ENCODE measurements at regions not wholly inside any gene's neighbourhood (a gene's known extent, or its start where the extent isn't known, plus 50 kb on each side); places are given as distances from the start of the nearest gene placed in this dataset.

- no peak for TF ChIP-seq EZH2 (IDR thresholded peaks at IDR 0.05; ENCODE audit: borderline replicate concordance, low read depth, low read length, poor library complexity, severe bottlenecking)
- TF ChIP-seq, protein P1, sequence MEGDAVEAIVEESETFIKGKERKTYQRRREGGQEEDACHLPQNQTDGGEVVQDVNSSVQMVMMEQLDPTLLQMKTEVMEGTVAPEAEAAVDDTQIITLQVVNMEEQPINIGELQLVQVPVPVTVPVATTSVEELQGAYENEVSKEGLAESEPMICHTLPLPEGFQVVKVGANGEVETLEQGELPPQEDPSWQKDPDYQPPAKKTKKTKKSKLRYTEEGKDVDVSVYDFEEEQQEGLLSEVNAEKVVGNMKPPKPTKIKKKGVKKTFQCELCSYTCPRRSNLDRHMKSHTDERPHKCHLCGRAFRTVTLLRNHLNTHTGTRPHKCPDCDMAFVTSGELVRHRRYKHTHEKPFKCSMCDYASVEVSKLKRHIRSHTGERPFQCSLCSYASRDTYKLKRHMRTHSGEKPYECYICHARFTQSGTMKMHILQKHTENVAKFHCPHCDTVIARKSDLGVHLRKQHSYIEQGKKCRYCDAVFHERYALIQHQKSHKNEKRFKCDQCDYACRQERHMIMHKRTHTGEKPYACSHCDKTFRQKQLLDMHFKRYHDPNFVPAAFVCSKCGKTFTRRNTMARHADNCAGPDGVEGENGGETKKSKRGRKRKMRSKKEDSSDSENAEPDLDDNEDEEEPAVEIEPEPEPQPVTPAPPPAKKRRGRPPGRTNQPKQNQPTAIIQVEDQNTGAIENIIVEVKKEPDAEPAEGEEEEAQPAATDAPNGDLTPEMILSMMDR (conservative IDR thresholded peaks at IDR 0.05; ENCODE audit: low read depth, low read length) = no peak
Measured at GRCh38 chr9:89759572-89759971, 154.8 kb downstream of the GADD45G start.
